KBM-7 (cell line): ENCODE measurements at regions not wholly inside any gene's neighbourhood (a gene's known extent, or its start where the extent isn't known, plus 50 kb on each side); places are given as distances from the start of the nearest gene placed in this dataset.
A peak's percentile ranks its signal among the peaks of the same experiment; 100 is the strongest.

Source experiments
- DNase-seq: peaks from one replicate; pipeline ENCODE4 v3.0.0-alpha.2; 2015
- in situ Hi-C: fragments of 300-500 bp; cut with MboI; formaldehyde crosslinking; loops from 2 replicates; pipeline ENCODE4 v1.14.3; 2020; ENCODE audit warnings: low sequenced_read_pairs, low pct_unique_long_range_greater_than_20kb, mixed read lengths

DNA sequence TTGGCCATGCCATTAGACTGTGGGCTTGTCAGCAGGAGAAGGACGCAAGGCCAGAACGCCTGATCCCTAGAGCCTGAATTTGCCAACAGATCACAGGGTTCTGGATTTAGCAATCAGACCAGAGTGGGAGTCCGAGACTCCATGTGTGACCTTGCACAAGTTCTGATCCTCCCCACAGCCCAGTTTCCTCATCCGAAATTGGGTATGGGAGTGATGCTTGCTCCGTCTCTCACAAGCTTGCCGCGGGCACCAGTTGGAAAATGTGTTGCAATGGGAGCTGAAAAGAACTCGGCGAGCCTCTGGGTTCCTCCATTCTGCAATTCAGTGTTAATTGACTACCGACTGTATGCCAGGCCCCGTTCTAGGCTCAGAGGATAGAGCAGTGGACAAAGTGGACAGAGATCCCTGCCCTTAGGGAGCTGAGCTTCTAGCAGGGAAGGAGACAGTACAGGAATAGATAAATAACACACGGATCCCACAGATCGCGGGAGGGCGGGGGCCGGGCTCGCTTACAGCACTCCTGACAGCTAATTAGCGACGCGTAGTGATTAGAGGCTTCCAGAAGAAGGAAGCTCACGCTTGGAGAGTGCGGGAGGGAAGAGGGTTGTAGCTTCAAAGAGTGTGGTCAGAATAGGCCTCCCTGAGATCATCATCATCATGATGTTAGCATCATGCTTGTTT lies 150.4 kb upstream of the CIBAR2 start:
- in situ Hi-C loops = no loop called here
- DNase-seq = peak; percentile 36

DNA sequence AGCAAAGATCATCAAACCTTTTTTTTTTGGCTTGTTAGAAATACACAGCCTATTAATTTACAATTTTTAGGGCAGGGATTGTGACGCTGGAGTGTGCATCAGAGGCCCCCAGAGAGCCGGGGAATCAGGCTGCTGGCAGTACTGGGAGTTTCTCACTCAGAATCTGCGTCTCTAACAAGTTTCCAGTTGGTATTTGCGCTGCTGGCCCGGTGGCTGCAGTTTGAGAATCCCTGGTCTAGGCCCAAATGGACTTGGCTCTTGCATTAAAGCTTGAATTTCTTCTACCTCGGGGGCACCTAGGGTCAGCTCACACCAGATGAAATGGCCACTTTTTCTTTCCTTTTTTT lies 150.9 kb upstream of the CIBAR2 start:
- in situ Hi-C loops = no loop called here
- DNase-seq = no peak

DNA sequence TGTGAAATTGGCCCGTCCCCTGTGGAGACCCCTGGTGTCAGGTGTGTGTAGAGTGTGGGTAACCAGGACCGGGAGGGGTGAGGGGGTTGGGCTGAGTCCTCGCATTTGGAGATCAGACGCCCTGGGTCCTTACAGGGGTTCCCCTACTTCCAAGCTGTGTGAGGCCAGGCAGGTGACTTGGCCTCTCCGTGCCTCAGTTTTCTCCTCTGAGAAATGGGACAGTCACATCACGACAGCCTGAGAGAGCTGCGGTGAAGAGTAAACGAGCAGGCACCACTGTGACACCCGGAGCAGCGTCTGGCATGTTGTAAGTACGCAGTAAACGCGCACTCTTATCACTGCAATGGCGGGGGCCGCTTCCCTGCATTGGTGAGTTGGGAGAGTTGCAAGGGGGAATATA lies 152.5 kb upstream of the CIBAR2 start:
- in situ Hi-C loops = no loop called here
- DNase-seq = no peak

GRCh38 chr16:85265161-85265784 lies 153.0 kb upstream of the CIBAR2 start:
- in situ Hi-C loops = no loop called here
- no peak for DNase-seq

GRCh38 chr16:85265810-85266209 lies 153.5 kb upstream of the CIBAR2 start:
- no peak for DNase-seq
- in situ Hi-C loops = no loop called here

- no peak for DNase-seq
Measured at GRCh38 chr16:85266857-85267256, 154.6 kb upstream of the CIBAR2 start.

GRCh38 chr16:85267414-85267945 lies 155.2 kb upstream of the CIBAR2 start:
- in situ Hi-C loops = no loop called here
- DNase-seq = no peak

More at GRCh38 chr16:85266857-85267256, 154.6 kb upstream of the CIBAR2 start:
- in situ Hi-C loops = no loop called here

DNA sequence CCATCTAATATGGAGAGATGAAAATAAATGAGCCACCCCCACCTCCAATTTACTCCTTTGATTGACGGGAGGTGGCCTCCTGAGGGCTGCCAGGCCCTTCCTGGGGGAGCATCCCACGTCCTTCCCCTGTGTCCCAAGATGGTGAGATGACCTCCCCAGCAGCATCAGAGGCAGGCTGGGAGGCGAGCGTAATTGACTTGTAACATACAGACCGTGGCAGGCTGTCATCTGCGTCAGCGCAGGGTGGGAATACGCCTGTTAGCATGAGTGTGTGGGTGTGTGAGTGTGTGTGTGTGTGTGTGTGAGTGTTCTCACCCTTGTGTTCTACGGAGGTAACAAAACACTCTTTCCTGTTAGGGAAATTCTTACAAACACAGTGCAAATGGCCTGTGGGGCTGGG lies 156.9 kb upstream of the CIBAR2 start:
- in situ Hi-C loops = no loop called here
- no peak for DNase-seq

DNA sequence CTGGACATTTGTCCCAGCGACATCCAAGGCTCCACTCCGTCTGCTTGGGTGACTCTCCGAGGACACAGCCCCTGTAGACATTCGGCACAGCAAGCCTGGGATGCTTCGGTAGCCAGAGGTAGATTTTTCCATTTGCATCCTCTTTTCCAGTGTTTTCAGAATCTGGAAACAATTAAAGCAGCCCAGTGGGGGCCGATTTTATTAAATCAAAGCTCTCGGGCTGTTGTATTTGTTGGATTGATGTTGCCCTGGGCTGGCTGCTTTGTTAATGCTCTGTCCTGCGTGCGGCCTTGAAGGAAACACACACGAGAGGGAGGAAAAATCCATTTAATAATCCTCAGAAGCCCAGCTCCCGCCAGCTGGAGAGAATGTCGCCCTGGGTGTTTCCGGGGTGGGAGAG lies 158.1 kb upstream of the CIBAR2 start:
- in situ Hi-C loops = no loop called here
- no peak for DNase-seq

DNA sequence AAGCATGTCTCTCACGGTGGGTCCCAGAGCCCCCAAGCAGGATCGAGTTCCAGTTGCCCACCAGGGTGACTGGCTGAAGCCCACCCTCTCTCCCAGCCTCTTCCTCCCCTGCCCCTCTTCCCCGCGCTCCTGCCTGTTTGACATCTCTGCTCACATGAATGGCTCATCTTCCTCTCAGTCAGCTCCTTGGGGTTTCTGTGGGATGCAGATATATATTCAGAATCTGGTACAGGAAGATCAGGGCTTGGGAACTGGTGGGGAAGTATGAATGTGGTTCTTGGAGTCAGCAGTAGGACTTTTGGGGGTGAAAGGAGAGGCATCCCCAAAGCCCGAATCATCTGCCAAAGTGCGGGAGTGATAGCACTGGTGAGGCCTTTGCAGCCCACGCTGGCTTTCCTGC lies 158.9 kb upstream of the CIBAR2 start:
- in situ Hi-C loops = no loop called here
- no peak for DNase-seq

DNA sequence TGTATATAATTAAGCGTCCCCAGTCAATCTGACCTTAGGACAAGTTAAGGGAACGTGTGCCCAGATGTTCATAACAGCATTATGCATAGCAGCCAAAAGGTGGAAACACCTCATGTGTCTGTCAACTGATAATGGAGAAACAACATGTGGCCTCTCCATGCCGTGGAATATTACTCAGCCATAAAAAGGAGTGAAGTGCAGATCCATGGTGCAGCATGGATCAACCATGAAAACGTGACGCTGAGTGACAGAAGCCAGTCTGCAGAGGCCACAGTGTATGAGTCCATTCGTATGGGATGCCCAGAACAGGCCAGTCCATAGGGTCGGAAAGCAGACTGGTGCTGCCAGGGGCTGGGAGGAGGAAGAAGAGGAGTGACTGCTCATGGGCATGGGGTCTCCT lies 161.0 kb upstream of the CIBAR2 start:
- no peak for DNase-seq
- in situ Hi-C loops = no loop called here

- no peak for DNase-seq
- in situ Hi-C loops = no loop called here
Measured at GRCh38 chr16:85274501-85274900, 162.2 kb upstream of the CIBAR2 start.

- in situ Hi-C loops = no loop called here
Measured at GRCh38 chr16:85274924-85275323, 162.7 kb upstream of the CIBAR2 start.

DNA sequence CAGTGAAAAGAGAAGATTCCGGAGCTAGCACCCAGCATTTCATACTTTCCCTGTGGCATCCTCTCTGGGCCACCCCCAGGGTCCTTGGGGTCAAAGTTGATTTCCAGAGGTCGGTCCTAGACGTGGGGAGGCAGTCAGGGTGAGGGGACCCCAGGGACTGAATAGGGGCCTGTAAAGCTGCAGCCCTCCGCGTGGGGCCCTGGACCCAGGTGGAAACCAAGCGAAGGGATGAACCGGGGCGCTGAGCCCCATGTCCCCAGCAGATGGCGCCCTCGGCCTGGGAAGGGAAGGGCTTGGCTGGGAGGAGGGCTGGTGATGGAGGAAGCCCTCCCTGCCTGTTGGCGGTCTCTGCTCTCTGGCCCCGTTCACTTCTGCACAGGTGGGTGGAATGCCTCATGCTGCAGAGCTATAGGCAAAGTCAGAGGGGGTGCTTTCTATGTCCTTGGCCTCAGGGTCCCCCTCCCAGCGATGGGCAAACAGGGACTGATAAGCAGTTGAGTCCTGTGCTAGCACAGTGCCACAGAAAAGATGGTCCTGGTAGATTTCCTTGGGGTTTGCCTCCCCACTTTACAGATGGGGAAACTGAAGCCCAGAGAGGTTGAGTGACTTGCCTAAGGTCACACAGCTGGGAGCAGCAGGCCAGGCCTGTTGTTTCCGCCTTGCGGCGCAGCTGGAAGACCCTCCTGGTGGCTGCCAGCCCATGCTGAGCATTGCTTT lies 163.4 kb upstream of the CIBAR2 start:
- in situ Hi-C loops = no loop called here
- peak; percentile 76 for DNase-seq

More at GRCh38 chr16:85274924-85275323, 162.7 kb upstream of the CIBAR2 start:
- DNase-seq = no peak

DNA sequence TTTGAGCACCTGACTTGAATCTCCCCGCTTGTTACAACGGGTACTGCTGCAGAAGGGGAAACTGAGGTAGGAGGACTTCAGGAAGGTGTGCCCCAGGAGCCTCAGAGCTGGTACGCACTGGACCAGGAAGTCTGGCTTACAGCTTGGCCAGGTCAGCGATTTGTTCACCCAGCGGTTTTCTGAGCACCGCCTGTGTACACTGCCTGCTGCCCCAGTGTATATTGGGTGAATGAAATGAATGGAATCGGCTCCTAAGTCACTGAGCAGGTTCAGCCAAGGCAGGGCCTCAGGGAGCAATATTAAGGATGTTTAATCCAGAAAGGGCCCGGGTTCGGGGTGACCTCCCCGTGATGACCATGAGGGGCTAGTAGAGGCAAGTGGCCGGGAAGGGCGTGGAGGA lies 164.0 kb upstream of the CIBAR2 start:
- DNase-seq = no peak
- in situ Hi-C loops = no loop called here

DNA sequence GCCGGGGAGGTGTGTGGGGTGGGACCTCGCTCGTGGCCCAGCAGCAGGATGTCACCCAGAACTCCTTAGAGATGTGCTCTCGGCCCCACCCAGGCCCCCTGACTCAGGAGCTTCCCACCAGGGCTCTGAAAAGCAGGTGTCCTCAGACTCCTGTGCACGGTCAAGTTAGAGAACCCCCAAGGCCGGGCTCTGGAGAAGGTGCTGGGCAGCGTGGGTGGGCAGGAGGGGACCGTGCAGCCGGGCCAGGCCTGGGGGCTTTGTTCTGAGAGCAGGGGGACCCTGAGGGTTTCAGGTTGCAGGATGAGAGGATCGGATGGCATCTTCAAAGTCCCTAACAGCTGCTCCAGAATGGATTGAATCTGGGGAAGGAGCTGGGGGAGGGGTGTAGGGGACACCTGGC lies 164.4 kb upstream of the CIBAR2 start:
- in situ Hi-C loops = no loop called here

GRCh38 chr16:85278839-85279238 lies 166.6 kb upstream of the CIBAR2 start:
- no peak for DNase-seq
- in situ Hi-C loops = no loop called here

More for the DNA sequence above, 164.4 kb upstream of the CIBAR2 start:
- DNase-seq = no peak

GRCh38 chr16:85279402-85279801 lies 167.1 kb upstream of the CIBAR2 start:
- in situ Hi-C loops = no loop called here
- DNase-seq = no peak

GRCh38 chr16:85279825-85280545 lies 167.7 kb upstream of the CIBAR2 start:
- no peak for DNase-seq
- in situ Hi-C loops = no loop called here

DNA sequence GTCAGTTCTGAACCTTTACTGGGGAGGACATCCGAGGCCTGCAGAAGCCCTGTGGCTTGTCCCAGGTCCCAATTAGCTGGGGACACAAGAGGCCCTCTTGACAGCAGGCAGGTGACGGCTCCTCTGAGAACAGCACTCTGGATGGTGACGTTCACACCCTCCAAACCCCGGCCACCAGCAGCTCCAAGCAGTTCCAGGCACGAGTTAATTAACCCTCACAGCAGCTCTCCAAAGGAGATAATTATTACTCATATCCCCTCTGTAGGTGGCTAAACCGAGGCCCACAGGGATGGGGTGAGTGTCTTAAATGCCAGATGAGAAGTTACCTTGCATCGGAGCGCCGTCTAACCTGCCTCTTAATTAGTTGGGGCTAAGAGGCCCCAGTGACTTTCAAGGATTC lies 168.9 kb upstream of the CIBAR2 start:
- DNase-seq = no peak

More for the DNA sequence above, 168.9 kb upstream of the CIBAR2 start:
- in situ Hi-C loops = no loop called here
